ENCODE measurements at regions not wholly inside any gene's neighbourhood (a gene's known extent, or its start where the extent isn't known, plus 50 kb on each side); places are given as distances from the start of the nearest gene placed in this dataset.
"Not testable (repeated sequence)": the region's sequence is repeated elsewhere in the genome, so short reads cannot be mapped to it uniquely, and the experiment has no call there.

GRCh38 chr12:84113666-84114065, 798.9 kb downstream of the SLC6A15 start:
- no peak for DNase-seq

GRCh38 chr12:84103886-84104285, 808.7 kb downstream of the SLC6A15 start:
- DNase-seq: not testable (repeated sequence)

- DNase-seq: not testable (repeated sequence)
Measured at GRCh38 chr12:84101963-84102362, 810.6 kb downstream of the SLC6A15 start.

GRCh38 chr12:84099591-84099990, 813.0 kb downstream of the SLC6A15 start:
- not testable (repeated sequence) for DNase-seq

- no peak for DNase-seq
Measured at GRCh38 chr12:84091651-84092050, 820.9 kb downstream of the SLC6A15 start.

GRCh38 chr12:84089356-84089755, 823.2 kb downstream of the SLC6A15 start:
- DNase-seq: no peak

- DNase-seq: peak; percentile 18
Measured at GRCh38 chr12:84085046-84085445, 827.6 kb downstream of the SLC6A15 start.

GRCh38 chr12:84079626-84080025, 833.0 kb downstream of the SLC6A15 start:
- DNase-seq: no peak

- DNase-seq: no peak
Measured at GRCh38 chr12:84077679-84078078, 834.9 kb downstream of the SLC6A15 start.

- no peak for DNase-seq
Measured at GRCh38 chr12:84075991-84076390, 836.6 kb downstream of the SLC6A15 start.

- DNase-seq: no peak
Measured at GRCh38 chr12:84073401-84073800, 839.2 kb downstream of the SLC6A15 start.

- DNase-seq: no peak
Measured at GRCh38 chr12:84072961-84073360, 839.6 kb downstream of the SLC6A15 start.

- peak; percentile 21 for DNase-seq
Measured at GRCh38 chr12:84070292-84070691, 842.3 kb downstream of the SLC6A15 start.

- DNase-seq: peak; percentile 9
Measured at GRCh38 chr12:84069699-84070098, 842.9 kb downstream of the SLC6A15 start.

- DNase-seq: peak; percentile 17
Measured at GRCh38 chr12:84069198-84069597, 843.4 kb downstream of the SLC6A15 start.

- DNase-seq: no peak
Measured at GRCh38 chr12:84058136-84058535, 854.5 kb downstream of the SLC6A15 start.

GRCh38 chr12:84054811-84055210, 857.8 kb downstream of the SLC6A15 start:
- no peak for DNase-seq

GRCh38 chr12:84047881-84048280, 864.7 kb downstream of the SLC6A15 start:
- DNase-seq: no peak

- DNase-seq: no peak
Measured at GRCh38 chr12:84046859-84047258, 865.7 kb downstream of the SLC6A15 start.

- no peak for DNase-seq
Measured at GRCh38 chr12:84043355-84043754, 869.2 kb downstream of the SLC6A15 start.

- no peak for DNase-seq
Measured at GRCh38 chr12:84038242-84038641, 874.4 kb downstream of the SLC6A15 start.

GRCh38 chr12:84036912-84037311, 875.7 kb downstream of the SLC6A15 start:
- DNase-seq: no peak

- no peak for DNase-seq
Measured at GRCh38 chr12:84035766-84036165, 876.8 kb downstream of the SLC6A15 start.

- no peak for DNase-seq
Measured at GRCh38 chr12:84034871-84035270, 877.7 kb downstream of the SLC6A15 start.

- no peak for DNase-seq
Measured at GRCh38 chr12:84033162-84033561, 879.4 kb downstream of the SLC6A15 start.
